ENCODE measurements at regions not wholly inside any gene's neighbourhood (a gene's known extent, or its start where the extent isn't known, plus 50 kb on each side); places are given as distances from the start of the nearest gene placed in this dataset.

- DNase-seq (ENCODE audit: low read depth): no peak
These were observed 124.5 kb upstream of the CSF3R start for GRCh38 chr1:36607263-36607651.

- no peak for DNase-seq (ENCODE audit: low read depth)
These were observed 124.0 kb upstream of the CSF3R start for GRCh38 chr1:36606641-36607262.

GRCh38 chr1:36605942-36606640, 123.4 kb upstream of the CSF3R start:
- no peak for DNase-seq (ENCODE audit: low read depth)

GRCh38 chr1:36603461-36603860, 120.7 kb upstream of the CSF3R start:
- DNase-seq (ENCODE audit: low read depth): no peak

- no peak for DNase-seq (ENCODE audit: low read depth)
These were observed 119.5 kb upstream of the CSF3R start for GRCh38 chr1:36602184-36602583.

- DNase-seq (ENCODE audit: low read depth): no peak
These were observed 117.1 kb upstream of the CSF3R start for GRCh38 chr1:36599828-36600227.

- no peak for DNase-seq (ENCODE audit: low read depth)
These were observed 114.8 kb upstream of the CSF3R start for GRCh38 chr1:36597514-36597913.

- no peak for DNase-seq (ENCODE audit: low read depth)
These were observed 113.2 kb upstream of the CSF3R start for GRCh38 chr1:36595921-36596320.

- DNase-seq (ENCODE audit: low read depth): no peak
These were observed 112.6 kb upstream of the CSF3R start for GRCh38 chr1:36595349-36595748.

- DNase-seq (ENCODE audit: low read depth): no peak
These were observed 111.3 kb upstream of the CSF3R start for GRCh38 chr1:36594023-36594422.

GRCh38 chr1:36591278-36591677, 108.6 kb upstream of the CSF3R start:
- DNase-seq (ENCODE audit: low read depth): no peak

- no peak for DNase-seq (ENCODE audit: low read depth)
These were observed 108.1 kb upstream of the CSF3R start for GRCh38 chr1:36590771-36591170.

GRCh38 chr1:36590264-36590663, 107.6 kb upstream of the CSF3R start:
- DNase-seq (ENCODE audit: low read depth): no peak

- no peak for DNase-seq (ENCODE audit: low read depth)
These were observed 106.3 kb upstream of the CSF3R start for GRCh38 chr1:36588972-36589371.

- DNase-seq (ENCODE audit: low read depth): no peak
These were observed 103.1 kb upstream of the CSF3R start for GRCh38 chr1:36585569-36586548.

GRCh38 chr1:36584874-36585453, 102.3 kb upstream of the CSF3R start:
- no peak for DNase-seq (ENCODE audit: low read depth)

GRCh38 chr1:36583980-36584782, 101.5 kb upstream of the CSF3R start:
- DNase-seq (ENCODE audit: low read depth): no peak

- DNase-seq (ENCODE audit: low read depth): no peak
These were observed 100.4 kb upstream of the CSF3R start for GRCh38 chr1:36583080-36583479.

GRCh38 chr1:36582066-36582755, 99.5 kb upstream of the CSF3R start:
- DNase-seq (ENCODE audit: low read depth): no peak

GRCh38 chr1:36580524-36580923, 97.8 kb upstream of the CSF3R start:
- DNase-seq (ENCODE audit: low read depth): no peak

- DNase-seq (ENCODE audit: low read depth): no peak
These were observed 96.3 kb upstream of the CSF3R start for GRCh38 chr1:36579039-36579438.
